ENCODE measurements at regions not wholly inside any gene's neighbourhood (a gene's known extent, or its start where the extent isn't known, plus 50 kb on each side); places are given as distances from the start of the nearest gene placed in this dataset.
A peak's percentile ranks its signal among the peaks of the same experiment; 100 is the strongest.

DNA sequence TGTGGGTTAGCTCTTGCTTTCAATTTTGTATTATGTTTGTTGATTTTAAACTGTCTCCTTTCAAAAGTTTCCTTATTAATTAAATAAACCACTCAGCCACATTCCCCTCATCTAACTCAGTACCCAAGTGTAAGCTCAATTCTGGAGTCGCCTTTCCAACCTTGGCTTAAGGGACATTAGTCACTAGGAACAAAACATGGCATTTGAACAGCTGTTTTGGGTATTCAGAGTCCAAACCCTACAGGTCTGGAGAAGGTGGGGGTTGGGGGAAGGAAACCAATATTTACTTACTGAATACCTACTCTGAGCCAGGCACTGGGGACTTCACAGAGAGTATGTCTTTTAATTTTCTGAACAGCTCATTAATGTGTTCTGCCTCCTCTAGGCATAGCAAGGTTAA is 117.2 kb upstream of the JUN start:
- TF ChIP-seq, protein P1, sequence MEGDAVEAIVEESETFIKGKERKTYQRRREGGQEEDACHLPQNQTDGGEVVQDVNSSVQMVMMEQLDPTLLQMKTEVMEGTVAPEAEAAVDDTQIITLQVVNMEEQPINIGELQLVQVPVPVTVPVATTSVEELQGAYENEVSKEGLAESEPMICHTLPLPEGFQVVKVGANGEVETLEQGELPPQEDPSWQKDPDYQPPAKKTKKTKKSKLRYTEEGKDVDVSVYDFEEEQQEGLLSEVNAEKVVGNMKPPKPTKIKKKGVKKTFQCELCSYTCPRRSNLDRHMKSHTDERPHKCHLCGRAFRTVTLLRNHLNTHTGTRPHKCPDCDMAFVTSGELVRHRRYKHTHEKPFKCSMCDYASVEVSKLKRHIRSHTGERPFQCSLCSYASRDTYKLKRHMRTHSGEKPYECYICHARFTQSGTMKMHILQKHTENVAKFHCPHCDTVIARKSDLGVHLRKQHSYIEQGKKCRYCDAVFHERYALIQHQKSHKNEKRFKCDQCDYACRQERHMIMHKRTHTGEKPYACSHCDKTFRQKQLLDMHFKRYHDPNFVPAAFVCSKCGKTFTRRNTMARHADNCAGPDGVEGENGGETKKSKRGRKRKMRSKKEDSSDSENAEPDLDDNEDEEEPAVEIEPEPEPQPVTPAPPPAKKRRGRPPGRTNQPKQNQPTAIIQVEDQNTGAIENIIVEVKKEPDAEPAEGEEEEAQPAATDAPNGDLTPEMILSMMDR (IDR thresholded peaks at IDR 0.05; ENCODE audit: unreplicated experiment): no peak
- Mint-ChIP-seq H3K4me1 (ENCODE audit: unreplicated experiment) (peaks cover 69% of the 10 kb centered on the region), H3K27me3 (ENCODE audit: unreplicated experiment) (no peaks in the 10 kb centered on the region), H3K36me3 (ENCODE audit: low read depth, unreplicated experiment) (no peaks in the 10 kb centered on the region), H3K27ac (ENCODE audit: unreplicated experiment) (no peak overlapping the region), H3K9me3 (ENCODE audit: unreplicated experiment) (no peaks in the 10 kb centered on the region), H3K4me3 (ENCODE audit: unreplicated experiment) (no peak overlapping the region)
- no peak for DNase-seq (ENCODE audit: low spot score)

DNA sequence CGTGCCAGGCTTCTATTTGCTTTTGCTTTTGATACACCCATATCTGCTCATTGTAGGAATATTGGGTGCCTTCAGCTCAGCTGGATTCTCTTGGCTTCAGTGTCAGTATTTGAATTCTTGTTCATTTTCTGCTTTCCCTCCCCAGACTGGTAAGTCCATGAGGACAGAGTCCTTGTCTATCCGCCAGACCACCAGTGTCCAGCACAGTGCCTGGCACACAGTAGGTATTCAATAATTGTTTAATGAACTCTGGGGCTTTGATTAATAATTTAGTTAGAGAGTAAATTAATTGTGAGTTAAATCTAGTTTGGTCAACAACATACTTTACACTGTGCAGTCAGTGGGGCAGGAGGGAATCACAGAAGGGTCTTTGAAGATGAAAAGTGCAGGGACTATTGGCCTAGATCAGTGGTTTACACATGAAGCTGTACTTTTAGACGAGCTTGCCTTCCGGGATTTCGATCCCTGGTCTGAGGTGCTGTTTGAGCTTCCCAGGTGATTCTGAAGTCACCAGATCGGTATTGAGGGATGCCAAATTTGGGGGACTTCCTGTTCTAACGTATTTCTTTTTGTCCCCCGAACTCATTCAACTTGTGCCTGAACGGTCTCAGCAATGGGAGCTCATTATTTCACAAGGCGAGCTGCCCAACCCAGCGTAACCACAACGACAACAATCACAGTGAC is 119.1 kb upstream of the JUN start:
- peak overlapping the region; percentile 85 for H3K4me3 Mint-ChIP-seq (ENCODE audit: unreplicated experiment)
- H3K27ac Mint-ChIP-seq (ENCODE audit: unreplicated experiment): peak overlapping the region; percentile 72
- peaks cover 2% of the 10 kb centered on the region for H3K27me3 Mint-ChIP-seq (ENCODE audit: unreplicated experiment)
- TF ChIP-seq, protein P1 (IDR thresholded peaks at IDR 0.05; ENCODE audit: unreplicated experiment): no peak
- H3K36me3 Mint-ChIP-seq (ENCODE audit: low read depth, unreplicated experiment): no peaks in the 10 kb centered on the region
- H3K9me3 Mint-ChIP-seq (ENCODE audit: unreplicated experiment): no peaks in the 10 kb centered on the region
- no peak for DNase-seq (ENCODE audit: low spot score)
- H3K4me1 Mint-ChIP-seq (ENCODE audit: unreplicated experiment): peaks cover 57% of the 10 kb centered on the region

DNA sequence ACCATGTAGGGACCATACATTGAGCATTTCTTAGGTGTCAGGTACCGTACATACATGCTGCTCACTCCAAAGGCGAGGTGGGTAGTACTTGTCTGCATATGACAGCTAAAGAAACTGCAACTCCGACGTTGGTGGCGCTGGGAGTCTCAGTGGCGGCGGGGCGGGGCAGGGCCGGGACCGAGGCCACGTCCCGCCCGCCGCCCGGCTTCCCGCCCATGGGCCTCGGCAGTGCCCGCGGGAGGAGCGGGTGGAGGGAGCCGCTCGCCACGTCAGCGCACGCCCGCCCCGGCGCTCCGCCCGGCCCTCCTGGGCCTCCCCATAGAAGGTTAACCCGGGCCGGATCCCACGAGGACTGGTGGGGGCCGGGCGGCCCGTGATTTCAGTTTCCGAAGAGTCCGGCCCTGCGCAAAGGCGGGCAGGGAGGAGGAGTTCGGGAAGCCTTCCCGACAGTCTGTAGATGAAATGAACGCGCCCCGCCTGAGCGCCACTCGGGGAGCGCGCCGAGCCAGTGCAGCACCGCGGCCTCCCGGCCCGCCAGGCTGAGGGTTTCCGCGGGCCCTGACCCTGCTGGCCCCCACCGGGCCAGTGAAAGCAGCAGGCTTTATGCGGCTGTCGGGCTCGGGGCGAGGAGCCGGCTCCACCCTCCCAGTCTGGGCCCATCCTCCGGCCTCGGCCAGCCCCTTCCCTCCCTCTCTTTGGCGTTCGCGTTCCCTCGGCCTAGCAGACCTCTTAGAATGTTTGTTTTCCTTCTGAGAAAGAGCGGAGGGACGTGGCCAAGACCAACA is 119.9 kb upstream of the JUN start:
- DNase-seq (ENCODE audit: low spot score): peak; percentile 72
- Mint-ChIP-seq H3K27me3 (ENCODE audit: unreplicated experiment) (peaks cover 2% of the 10 kb centered on the region), H3K9me3 (ENCODE audit: unreplicated experiment) (no peaks in the 10 kb centered on the region), H3K36me3 (ENCODE audit: low read depth, unreplicated experiment) (no peaks in the 10 kb centered on the region), H3K4me3 (ENCODE audit: unreplicated experiment) (peak overlapping the region; percentile 85), H3K27ac (ENCODE audit: unreplicated experiment) (peak overlapping the region; percentile 80), H3K4me1 (ENCODE audit: unreplicated experiment) (peaks cover 55% of the 10 kb centered on the region)
- TF ChIP-seq, protein P1 (IDR thresholded peaks at IDR 0.05; ENCODE audit: unreplicated experiment): no peak

DNA sequence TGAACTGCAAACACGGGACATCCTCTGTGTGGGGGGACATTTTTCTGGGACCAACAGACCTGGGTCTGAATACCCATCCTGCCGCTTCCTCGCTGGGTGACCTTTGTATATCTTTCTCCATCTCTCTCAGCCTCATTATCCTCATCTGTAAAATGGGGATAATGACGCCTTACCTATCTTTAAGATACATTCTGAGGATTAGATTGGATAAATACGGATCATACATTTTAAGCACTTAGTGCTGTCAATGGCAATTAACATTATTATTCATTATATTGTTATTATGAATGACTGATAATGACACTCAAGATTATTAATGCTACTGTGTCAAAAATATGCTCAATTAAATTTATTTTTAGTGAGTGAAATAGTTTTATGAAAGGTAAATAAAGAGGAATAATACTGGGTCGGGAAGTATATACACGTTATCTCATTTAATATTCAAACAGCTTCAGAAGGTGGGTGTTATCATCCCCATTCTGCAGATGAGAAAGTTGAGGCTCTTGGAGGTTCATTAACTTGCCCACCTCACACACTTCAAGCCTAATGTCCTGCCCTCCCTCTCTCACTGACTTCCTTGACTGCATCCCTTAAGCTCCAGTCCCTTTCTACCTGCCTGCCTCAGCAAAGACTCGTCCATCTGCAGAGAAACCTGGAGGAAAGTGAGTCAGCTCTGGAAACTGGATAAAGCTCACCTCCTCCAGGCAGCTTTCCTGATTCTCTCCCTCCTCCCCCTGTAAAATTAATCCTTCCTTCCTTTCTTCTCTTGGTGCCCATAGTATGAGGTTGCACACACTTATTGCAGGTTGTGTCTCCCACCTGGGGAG is 120.7 kb upstream of the JUN start:
- H3K27ac Mint-ChIP-seq (ENCODE audit: unreplicated experiment): peak overlapping the region; percentile 80
- H3K36me3 Mint-ChIP-seq (ENCODE audit: low read depth, unreplicated experiment): no peaks in the 10 kb centered on the region
- DNase-seq (ENCODE audit: low spot score): no peak
- peaks cover 52% of the 10 kb centered on the region for H3K4me1 Mint-ChIP-seq (ENCODE audit: unreplicated experiment)
- peaks cover 2% of the 10 kb centered on the region for H3K27me3 Mint-ChIP-seq (ENCODE audit: unreplicated experiment)
- TF ChIP-seq, protein P1 (IDR thresholded peaks at IDR 0.05; ENCODE audit: unreplicated experiment): no peak
- no peaks in the 10 kb centered on the region for H3K9me3 Mint-ChIP-seq (ENCODE audit: unreplicated experiment)
- H3K4me3 Mint-ChIP-seq (ENCODE audit: unreplicated experiment): peak overlapping the region; percentile 85

Measured in endothelial cell (in vitro differentiated cells).